Keratinocyte (primary cell): ENCODE measurements at regions not wholly inside any gene's neighbourhood (a gene's known extent, or its start where the extent isn't known, plus 50 kb on each side); places are given as distances from the start of the nearest gene placed in this dataset.

ENCODE experiments used
- EZH2 ChIP-seq: IDR thresholded peaks from one replicate; pipeline ENCODE4 v1.6.1; 2012; ENCODE audit warnings: inconsistent platforms, mild to moderate bottlenecking, low read length, moderate library complexity
- TF ChIP-seq, protein P1 (sequence below), 3 experiments: IDR thresholded peaks in 1 of 3; conservative IDR thresholded peaks in 1 of 3; optimal IDR thresholded peaks in 1 of 3; 2 replicates in 2 of 3; 3 replicates in 1 of 3; pipeline versions ENCODE3 to v1.5.1; 2011; ENCODE audit warnings: low read length in 3 of 3, mild to moderate bottlenecking in 3 of 3, moderate library complexity in 2 of 3, control low read depth in 1 of 3, inconsistent platforms in 1 of 3; ENCODE audit not compliant: insufficient read depth in 2 of 3; ENCODE audit errors: extremely low read depth in 1 of 3

- TF ChIP-seq, protein P1, sequence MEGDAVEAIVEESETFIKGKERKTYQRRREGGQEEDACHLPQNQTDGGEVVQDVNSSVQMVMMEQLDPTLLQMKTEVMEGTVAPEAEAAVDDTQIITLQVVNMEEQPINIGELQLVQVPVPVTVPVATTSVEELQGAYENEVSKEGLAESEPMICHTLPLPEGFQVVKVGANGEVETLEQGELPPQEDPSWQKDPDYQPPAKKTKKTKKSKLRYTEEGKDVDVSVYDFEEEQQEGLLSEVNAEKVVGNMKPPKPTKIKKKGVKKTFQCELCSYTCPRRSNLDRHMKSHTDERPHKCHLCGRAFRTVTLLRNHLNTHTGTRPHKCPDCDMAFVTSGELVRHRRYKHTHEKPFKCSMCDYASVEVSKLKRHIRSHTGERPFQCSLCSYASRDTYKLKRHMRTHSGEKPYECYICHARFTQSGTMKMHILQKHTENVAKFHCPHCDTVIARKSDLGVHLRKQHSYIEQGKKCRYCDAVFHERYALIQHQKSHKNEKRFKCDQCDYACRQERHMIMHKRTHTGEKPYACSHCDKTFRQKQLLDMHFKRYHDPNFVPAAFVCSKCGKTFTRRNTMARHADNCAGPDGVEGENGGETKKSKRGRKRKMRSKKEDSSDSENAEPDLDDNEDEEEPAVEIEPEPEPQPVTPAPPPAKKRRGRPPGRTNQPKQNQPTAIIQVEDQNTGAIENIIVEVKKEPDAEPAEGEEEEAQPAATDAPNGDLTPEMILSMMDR (optimal IDR thresholded peaks at IDR 0.05 in 1 of 3, IDR thresholded peaks at IDR 0.05 in 1 of 3, conservative IDR thresholded peaks at IDR 0.05 in 1 of 3; ENCODE audit: extremely low read depth in 1 of 3, insufficient read depth in 2 of 3, low read length in 3 of 3), result no peak
- TF ChIP-seq EZH2, result no peak
Measured at GRCh38 chr1:181947441-181947840, 114.1 kb downstream of the ZNF648 start.
